ENCODE measurements at regions not wholly inside any gene's neighbourhood (a gene's known extent, or its start where the extent isn't known, plus 50 kb on each side); places are given as distances from the start of the nearest gene placed in this dataset.

DNA sequence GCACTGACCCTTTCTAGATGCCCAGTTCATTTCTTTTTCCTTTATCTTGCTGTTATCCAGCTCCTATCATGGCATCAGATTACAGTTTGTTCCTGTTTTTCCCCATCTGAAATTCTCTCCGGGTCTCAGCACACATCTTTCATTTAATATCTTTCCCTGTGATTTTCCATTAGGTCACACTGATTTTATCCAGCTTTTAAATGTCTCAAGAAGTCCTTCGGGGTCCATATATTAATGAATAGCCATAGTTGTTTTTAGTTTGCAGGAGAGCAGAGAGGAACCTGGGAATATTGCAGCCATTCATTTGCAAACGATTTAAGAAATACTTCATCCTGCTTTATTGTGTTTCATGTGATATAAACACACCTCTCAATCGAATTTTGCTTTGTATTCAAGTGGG lies 374.2 kb downstream of the TDRD15 start:
- in situ Hi-C loops (cut with HindIII; ENCODE audit: low pct_unique_long_range_greater_than_20kb, low sequenced_read_pairs) = no loop called here
- no peak for DNase-seq (ENCODE audit: low read depth in 1 of 2, low spot score in 1 of 2)
- TF ChIP-seq JUND (IDR thresholded peaks at IDR 0.05; ENCODE audit: low read depth) = no peak

DNA sequence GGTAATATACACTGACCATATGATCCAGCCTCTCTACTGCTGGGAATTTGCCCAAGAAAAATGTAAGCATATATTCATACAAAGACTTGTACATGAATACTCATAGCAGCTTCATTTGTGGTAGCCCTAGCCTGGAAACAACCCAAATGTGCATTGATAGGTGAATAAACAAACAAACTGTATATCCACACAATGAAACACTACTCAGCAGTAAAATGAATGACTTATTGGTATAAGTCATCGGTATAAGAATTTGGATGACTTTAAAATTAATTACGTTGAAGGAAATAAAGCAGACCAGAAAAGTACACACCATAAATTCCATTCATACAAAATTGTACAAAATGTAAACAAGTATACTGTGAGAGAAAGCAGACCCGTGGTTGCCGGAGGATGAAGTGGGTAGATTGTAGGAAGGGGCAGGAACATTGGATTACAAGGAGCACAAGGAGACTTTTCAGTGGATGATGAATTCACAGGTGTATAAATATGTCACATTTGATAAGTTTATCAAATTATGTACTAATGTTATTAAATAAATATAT lies 376.7 kb downstream of the TDRD15 start:
- no peak for TF ChIP-seq JUND (IDR thresholded peaks at IDR 0.05; ENCODE audit: low read depth)
- in situ Hi-C loops (cut with HindIII; ENCODE audit: low pct_unique_long_range_greater_than_20kb, low sequenced_read_pairs) = no loop called here
- DNase-seq (ENCODE audit: low read depth in 1 of 2, low spot score in 1 of 2) = no peak

DNA sequence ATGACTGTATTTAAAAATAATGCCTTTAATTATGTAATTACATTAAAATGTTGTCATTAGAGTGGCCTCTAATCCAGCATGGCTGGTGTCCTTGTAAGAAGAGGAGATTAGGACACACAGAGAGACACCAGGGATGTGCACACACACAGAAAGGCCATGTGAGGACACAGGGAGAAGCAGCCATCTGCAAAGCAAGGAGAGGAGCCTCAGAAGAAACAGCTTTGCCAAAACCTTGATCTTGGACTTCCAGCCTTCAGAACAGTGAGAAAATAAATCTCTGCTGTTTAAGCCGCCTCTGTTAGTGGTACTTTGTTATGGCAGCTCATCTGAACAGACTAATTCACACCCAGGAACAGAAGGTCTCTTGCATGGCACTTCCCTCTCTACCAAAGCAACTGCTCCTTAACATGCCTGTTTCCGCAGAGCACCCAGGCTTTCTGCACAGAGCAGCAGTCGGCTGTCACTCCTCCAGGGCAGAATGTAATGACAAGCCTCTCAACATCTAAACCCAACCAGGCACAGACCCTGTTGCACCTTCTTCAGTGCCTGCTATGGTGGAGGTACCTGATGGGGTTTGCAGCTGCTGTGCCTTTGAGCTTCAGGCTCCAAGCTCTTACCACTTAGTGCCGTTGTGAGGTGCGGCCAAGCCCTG lies 377.7 kb downstream of the TDRD15 start:
- TF ChIP-seq JUND (IDR thresholded peaks at IDR 0.05; ENCODE audit: low read depth) = no peak
- in situ Hi-C loops (cut with HindIII; ENCODE audit: low pct_unique_long_range_greater_than_20kb, low sequenced_read_pairs) = no loop called here
- no peak for DNase-seq (ENCODE audit: low read depth in 1 of 2, low spot score in 1 of 2)

DNA sequence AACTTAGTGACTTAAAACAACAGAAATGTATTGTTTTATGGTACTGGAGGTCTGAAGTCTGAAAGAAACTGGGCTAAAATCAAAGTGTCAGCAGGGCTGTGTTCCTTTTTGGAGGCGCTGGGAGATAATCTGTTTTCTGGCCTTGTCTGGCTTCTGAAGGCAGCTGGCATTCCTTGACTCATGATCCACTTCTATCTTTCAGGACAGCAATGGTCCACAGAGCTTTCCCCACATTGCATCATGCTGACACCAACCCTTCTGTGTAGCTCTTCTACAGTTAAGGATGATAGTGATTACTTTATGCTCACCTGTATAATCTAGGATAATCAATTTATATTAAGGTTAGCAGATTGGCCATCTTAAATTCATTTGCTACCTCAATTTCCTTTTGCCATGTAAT lies 392.1 kb downstream of the TDRD15 start:
- no peak for TF ChIP-seq JUND (IDR thresholded peaks at IDR 0.05; ENCODE audit: low read depth)
- in situ Hi-C loops (cut with HindIII; ENCODE audit: low pct_unique_long_range_greater_than_20kb, low sequenced_read_pairs) = no loop called here
- no peak for DNase-seq (ENCODE audit: low read depth in 1 of 2, low spot score in 1 of 2)

DNA sequence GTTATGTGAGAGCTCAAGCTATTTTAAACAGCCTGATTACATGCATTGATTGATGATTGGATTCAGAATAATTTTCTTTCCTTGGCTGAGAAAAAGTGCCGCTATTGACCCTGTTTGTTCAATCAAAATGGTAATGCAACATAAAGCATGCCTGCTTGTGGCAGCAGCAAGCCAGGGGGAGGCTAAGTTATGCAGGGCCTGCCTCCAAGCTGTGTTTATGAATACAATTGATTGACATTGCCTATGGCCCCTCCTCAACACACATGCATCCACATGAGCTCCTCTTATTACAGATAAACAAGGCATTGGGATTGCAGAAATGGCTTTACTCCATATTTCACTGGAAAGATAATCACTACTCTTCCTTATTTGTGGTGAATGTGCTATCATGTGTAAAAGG lies 395.6 kb downstream of the TDRD15 start:
- in situ Hi-C loops (cut with HindIII; ENCODE audit: low pct_unique_long_range_greater_than_20kb, low sequenced_read_pairs) = no loop called here
- TF ChIP-seq JUND (IDR thresholded peaks at IDR 0.05; ENCODE audit: low read depth) = no peak
- DNase-seq (ENCODE audit: low read depth in 1 of 2, low spot score in 1 of 2) = no peak

DNA sequence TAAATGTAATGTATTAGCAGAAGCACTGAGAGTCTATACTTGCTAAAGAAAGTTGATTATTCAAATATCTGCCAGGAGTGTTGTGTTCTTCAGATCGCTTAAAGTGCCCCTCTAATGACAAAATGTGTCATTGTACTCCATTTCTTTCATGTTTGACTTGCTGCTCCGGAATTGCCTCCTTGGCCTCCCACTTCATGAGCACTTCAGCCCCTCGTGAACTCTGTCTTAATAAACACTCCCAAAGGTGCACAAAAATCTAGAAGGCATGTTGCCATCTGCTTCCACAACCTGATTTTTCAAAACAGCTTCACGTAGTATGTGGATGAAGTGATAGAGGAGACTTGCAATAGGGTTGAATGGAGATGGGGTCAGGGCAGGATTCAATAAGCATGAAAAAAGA lies 396.1 kb downstream of the TDRD15 start:
- no peak for DNase-seq (ENCODE audit: low read depth in 1 of 2, low spot score in 1 of 2)
- in situ Hi-C loops (cut with HindIII; ENCODE audit: low pct_unique_long_range_greater_than_20kb, low sequenced_read_pairs) = no loop called here
- no peak for TF ChIP-seq JUND (IDR thresholded peaks at IDR 0.05; ENCODE audit: low read depth)

DNA sequence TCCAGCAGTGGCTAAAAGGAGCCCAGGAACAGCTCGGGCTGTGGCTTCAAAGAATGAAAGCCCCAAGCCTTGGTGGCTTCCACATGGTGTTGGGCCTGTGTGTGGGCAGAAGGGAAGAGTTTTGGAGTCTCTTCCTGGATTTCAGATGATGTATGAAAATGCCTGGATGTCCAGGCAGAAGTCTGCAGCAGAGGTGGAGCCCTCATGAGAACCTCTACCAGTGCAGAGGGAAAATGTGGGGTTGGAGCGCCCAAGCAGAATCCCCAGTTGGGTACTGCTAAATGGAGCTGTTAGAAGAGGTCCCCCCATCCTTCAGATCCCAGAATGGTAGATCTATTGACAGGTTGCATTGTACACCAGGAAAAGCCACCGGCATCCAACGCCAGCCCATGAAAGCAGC lies 412.1 kb downstream of the TDRD15 start:
- DNase-seq (ENCODE audit: low read depth in 1 of 2, low spot score in 1 of 2) = no peak
- no peak for TF ChIP-seq JUND (IDR thresholded peaks at IDR 0.05; ENCODE audit: low read depth)
- in situ Hi-C loops (cut with HindIII; ENCODE audit: low pct_unique_long_range_greater_than_20kb, low sequenced_read_pairs) = no loop called here

DNA sequence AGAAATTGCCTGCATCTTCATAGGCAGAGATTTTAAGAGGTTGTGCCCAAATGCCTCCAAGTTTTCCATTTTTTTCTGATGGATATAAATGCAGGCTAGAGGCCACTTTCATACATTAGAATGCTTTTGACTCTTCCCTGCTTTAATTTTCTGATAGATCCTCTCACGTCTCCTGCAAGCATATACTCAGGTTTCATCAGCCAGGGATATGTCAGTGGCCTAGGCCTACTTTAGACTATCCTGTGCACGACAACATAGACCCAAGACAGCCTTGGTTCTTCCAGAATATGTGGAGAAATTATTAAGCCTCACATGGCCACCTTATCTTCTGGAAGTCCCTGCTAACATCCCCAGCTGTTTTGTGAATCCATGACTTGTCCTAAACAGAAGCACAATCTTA lies 415.9 kb downstream of the TDRD15 start:
- in situ Hi-C loops (cut with HindIII; ENCODE audit: low pct_unique_long_range_greater_than_20kb, low sequenced_read_pairs) = no loop called here
- DNase-seq (ENCODE audit: low read depth in 1 of 2, low spot score in 1 of 2) = no peak
- no peak for TF ChIP-seq JUND (IDR thresholded peaks at IDR 0.05; ENCODE audit: low read depth)

DNA sequence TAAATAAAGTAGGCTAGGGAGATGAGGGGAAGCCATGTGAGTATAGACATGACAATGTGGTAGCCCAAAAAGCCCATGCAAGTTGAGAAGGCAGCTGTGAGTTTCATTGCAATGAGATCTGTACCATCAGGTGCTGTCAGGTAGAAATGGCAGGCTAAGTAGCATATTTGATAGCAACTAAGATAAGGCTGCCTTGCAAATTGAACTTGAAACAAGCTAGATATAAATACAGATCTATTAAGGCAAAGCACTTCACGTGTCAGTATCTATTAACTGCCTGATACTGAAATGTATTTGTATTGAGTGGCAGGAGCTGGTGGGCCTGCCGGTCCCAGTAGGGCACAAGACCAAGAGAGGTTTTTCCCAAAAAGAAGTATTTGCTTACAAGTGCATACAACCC lies 419.9 kb downstream of the TDRD15 start:
- in situ Hi-C loops (cut with HindIII; ENCODE audit: low pct_unique_long_range_greater_than_20kb, low sequenced_read_pairs) = no loop called here
- TF ChIP-seq JUND (IDR thresholded peaks at IDR 0.05; ENCODE audit: low read depth) = no peak
- DNase-seq (ENCODE audit: low read depth in 1 of 2, low spot score in 1 of 2) = no peak

DNA sequence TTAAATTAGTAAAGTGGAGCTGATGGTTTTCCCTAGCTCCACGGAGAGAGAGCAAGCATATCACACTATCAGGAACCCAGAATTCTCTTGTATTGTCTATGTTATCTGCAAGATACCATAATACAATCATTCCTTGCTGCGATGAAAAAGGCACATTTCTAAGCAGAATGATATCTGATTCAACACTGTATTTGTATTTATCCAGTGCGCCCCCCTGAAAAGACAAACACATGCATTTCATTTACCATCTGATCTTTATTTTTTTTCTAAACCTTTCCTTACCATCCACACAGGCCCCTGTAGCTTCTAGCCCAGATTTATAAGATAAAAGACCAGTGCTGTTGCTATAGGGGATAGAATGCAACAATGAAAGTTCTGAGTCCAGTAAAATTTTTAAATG lies 420.6 kb downstream of the TDRD15 start:
- TF ChIP-seq JUND (IDR thresholded peaks at IDR 0.05; ENCODE audit: low read depth) = no peak
- in situ Hi-C loops (cut with HindIII; ENCODE audit: low pct_unique_long_range_greater_than_20kb, low sequenced_read_pairs) = no loop called here
- DNase-seq (ENCODE audit: low read depth in 1 of 2, low spot score in 1 of 2) = no peak

DNA sequence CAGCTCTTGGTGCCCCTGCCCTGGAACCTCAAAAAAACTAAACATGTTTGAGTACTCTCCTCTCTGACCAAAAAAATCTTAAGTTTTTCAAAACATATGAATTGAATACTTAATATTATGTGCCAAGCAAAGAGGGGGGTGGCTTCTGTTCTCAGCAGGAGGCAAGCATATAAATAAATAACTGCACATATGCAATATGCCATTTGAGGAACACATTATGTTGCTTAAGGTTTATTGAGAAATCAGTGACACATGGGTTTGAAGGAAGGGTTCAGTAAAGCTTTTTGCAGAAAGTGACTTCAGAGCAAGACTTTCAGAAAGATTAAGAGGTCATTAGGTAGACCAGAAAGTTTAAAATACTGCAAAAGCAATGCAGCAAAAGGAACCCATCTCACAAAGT lies 429.2 kb downstream of the TDRD15 start:
- DNase-seq (ENCODE audit: low read depth in 1 of 2, low spot score in 1 of 2) = no peak
- no peak for TF ChIP-seq JUND (IDR thresholded peaks at IDR 0.05; ENCODE audit: low read depth)
- in situ Hi-C loops (cut with HindIII; ENCODE audit: low pct_unique_long_range_greater_than_20kb, low sequenced_read_pairs) = no loop called here

DNA sequence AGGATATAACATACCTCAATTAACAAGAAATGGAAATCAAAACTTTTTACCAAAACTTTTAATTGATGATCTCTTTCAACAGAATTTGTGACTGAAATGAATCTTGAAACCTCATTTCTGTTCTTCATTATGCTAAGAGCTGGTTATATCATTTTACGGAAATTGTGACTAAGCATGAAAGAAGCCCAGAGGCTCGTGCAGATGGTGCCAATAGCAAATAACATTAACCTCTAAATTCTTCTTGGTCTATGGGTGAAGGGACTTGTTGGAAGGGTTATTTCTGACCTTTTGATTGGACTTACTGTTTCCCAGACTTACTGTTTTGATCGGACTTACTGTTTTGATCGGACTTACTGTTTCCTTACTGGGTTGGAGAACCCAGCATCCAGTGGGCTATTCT lies 435.6 kb downstream of the TDRD15 start:
- in situ Hi-C loops (cut with HindIII; ENCODE audit: low pct_unique_long_range_greater_than_20kb, low sequenced_read_pairs) = no loop called here
- no peak for DNase-seq (ENCODE audit: low read depth in 1 of 2, low spot score in 1 of 2)
- TF ChIP-seq JUND (IDR thresholded peaks at IDR 0.05; ENCODE audit: low read depth) = no peak

DNA sequence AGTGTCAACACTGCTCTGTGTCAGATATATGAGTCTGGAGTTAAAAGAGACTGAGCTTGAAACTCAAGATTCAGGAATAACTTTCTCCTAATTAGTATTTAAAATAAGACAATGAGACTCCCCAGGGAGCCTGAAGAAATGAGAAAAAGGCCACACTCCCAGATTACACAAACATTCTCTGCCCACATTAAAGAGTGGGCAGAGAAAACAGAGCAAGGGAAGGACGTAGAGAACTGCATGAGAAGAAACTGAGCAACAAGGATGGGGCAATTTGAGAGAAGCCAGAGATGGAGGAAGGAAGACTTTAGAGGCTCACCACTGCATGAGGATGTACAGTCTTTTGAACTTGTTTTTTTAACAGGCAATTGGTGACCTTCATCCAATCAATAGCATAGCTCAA lies 438.2 kb downstream of the TDRD15 start:
- DNase-seq (ENCODE audit: low read depth in 1 of 2, low spot score in 1 of 2) = no peak
- no peak for TF ChIP-seq JUND (IDR thresholded peaks at IDR 0.05; ENCODE audit: low read depth)
- in situ Hi-C loops (cut with HindIII; ENCODE audit: low pct_unique_long_range_greater_than_20kb, low sequenced_read_pairs) = no loop called here

DNA sequence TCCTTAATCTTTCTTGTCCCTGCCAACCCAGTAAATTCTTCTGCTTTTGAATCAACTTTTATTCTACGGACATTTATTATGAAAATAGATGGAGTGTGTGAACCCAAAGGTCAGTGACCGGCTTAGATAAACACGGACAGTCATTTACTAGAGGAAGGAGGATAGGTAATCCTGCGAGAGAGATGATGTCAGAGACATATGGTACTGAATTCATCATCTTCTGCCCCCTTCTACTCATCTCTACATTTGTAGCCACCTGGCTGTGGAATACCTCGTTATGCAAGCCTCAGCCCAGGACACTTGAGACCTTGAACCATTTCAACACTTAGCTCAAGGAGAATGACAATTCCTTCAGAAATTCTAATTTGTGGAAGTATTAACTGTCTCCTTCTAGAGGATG lies 443.6 kb downstream of the TDRD15 start:
- DNase-seq (ENCODE audit: low read depth in 1 of 2, low spot score in 1 of 2) = no peak
- TF ChIP-seq JUND (IDR thresholded peaks at IDR 0.05; ENCODE audit: low read depth) = no peak
- in situ Hi-C loops (cut with HindIII; ENCODE audit: low pct_unique_long_range_greater_than_20kb, low sequenced_read_pairs) = no loop called here
